Thyroid gland (tissue), 4 donors: ENCODE measurements at regions not wholly inside any gene's neighbourhood (a gene's known extent, or its start where the extent isn't known, plus 50 kb on each side); places are given as distances from the start of the nearest gene placed in this dataset.

ENCODE experiments used
- DNase-seq, 2 donors: peaks; one replicate each; pipeline ENCODE4 v3.0.0-alpha.2; 2019
- H3K27ac ChIP-seq, 3 donors: fragments of 200-600 bp; sonication (generic); 1 replicate in 2 of 3; 2 replicates in 1 of 3; pipeline ENCODE4 v1.5.1; 2016 to 2019; ENCODE audit warnings: mild to moderate bottlenecking in 1 of 3, moderate library complexity in 1 of 3
- H3K27me3 ChIP-seq: fragments of 200-600 bp; sonication (generic); one replicate; pipeline ENCODE4 v1.5.1; 2019
- H3K36me3 ChIP-seq, 2 donors: fragments of 200-600 bp; sonication (generic); one replicate each; pipeline ENCODE4 v1.5.1; 2016 to 2019
- H3K4me1 ChIP-seq, 2 donors: fragments of 200-600 bp; sonication (generic); one replicate each; pipeline ENCODE4 v1.5.1; 2017 to 2019
- H3K4me3 ChIP-seq, 3 donors: fragments of 200-600 bp; sonication (generic); replicated peaks in 1 of 3; 1 replicate in 2 of 3; 2 replicates in 1 of 3; pipeline ENCODE4 v1.5.1; 2016; ENCODE audit warnings: mild to moderate bottlenecking in 1 of 3
- H3K9me3 ChIP-seq: fragments of 200-600 bp; sonication (generic); one replicate; pipeline ENCODE4 v1.5.1; 2017
- CTCF ChIP-seq, 6 experiments: fragments of 200-600 bp in 3 of 6; fragments of 450-650 bp in 3 of 6; sonication (generic) in 3 of 6; IDR thresholded peaks; one replicate each; pipeline ENCODE4 v1.5.1; 2016 to 2019; ENCODE audit warnings: antibody characterized with exemption in 6 of 6, mild to moderate bottlenecking in 2 of 6, inconsistent platforms in 1 of 6, moderate library complexity in 1 of 6
- POLR2A ChIP-seq, 2 donors: fragments of 450-650 bp; IDR thresholded peaks; one replicate each; pipeline ENCODE4 v1.6.1; 2017; ENCODE audit warnings: antibody characterized with exemption in 2 of 2, mild to moderate bottlenecking in 2 of 2, moderate library complexity in 1 of 2
- WGBS, 2 donors: methylation state at CpG; one replicate each; pipeline ENCODE4 v1.1.5; 2017; 5-methylcytosine and 5-hydroxymethylcytosine counted together
- intact Hi-C: fragments of 100-400 bp; cut with DNase I; formaldehyde crosslinking; loops from one replicate; pipeline ENCODE4 v1.15.1; 2023

DNA sequence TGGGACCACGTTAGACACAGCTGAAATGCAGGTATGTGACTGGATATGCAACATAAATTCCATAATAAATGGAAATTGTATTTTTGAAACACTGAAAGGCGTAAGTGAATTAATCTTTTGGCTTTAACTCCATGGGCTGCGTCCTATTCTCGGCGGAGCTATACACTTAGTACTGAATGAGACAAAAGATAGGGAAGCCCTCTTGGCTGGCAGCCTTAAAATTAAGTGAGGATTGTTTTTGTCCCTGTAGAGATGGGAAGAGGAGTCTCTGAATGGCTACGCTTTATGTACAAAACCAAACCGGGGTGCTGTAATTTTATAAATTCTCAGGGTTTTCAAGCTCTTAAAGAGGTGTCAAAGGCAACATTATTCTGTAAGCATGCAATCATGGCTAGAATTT is 429.8 kb downstream of the QKI start:
- H3K27ac ChIP-seq, result no peak overlapping the region
- WGBS, 2 donors, result 87 to 91% methylated on average over 7 of the region's 7 CpGs
- no peak overlapping the region for H3K4me3 ChIP-seq
- no peak for TF ChIP-seq POLR2A (IDR thresholded peaks at IDR 0.05)
- TF ChIP-seq CTCF (IDR thresholded peaks at IDR 0.05), result no peak
- H3K9me3 ChIP-seq, result no peaks in the 10 kb centered on the region
- no peaks in the 10 kb centered on the region for H3K27me3 ChIP-seq
- H3K36me3 ChIP-seq, result no peaks in the 10 kb centered on the region
- intact Hi-C loops, result no loop called here
- no peaks in the 10 kb centered on the region for H3K4me1 ChIP-seq
- DNase-seq, result no peak

GRCh38 chr6:163843218-163843617 is 428.7 kb downstream of the QKI start:
- Histone ChIP-seq H3K4me3 (no peak overlapping the region), H3K27ac (no peak overlapping the region), H3K27me3 (no peaks in the 10 kb centered on the region), H3K36me3 (no peaks in the 10 kb centered on the region), H3K9me3 (no peaks in the 10 kb centered on the region), H3K4me1 (no peaks in the 10 kb centered on the region)
- intact Hi-C loops, result no loop called here
- no peak for TF ChIP-seq CTCF (IDR thresholded peaks at IDR 0.05)
- TF ChIP-seq POLR2A (IDR thresholded peaks at IDR 0.05), result no peak
- no peak for DNase-seq
- WGBS, 2 donors, result 65 to 90% methylated on average over 3 of the region's 3 CpGs

DNA sequence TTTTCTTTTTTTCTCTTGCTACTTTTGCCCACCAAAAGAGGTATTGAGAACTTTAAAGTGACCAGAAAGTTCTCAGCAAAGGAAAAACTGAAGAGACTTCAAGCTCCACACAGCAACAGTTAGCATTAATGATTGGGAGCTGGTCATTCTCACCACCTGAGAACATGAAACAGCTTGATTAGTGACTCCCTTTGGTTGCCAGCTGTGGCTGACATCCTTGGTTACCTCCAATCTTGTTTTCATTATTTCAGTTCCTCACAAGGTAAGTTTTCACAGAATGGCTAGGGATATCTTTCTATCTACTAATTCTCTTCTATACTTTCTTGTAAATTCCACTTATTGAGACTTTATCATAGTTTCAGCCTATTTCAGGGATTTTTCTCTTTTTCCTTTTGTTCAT is 427.9 kb downstream of the QKI start:
- DNase-seq, result no peak
- TF ChIP-seq CTCF (IDR thresholded peaks at IDR 0.05) (no peak), POLR2A (IDR thresholded peaks at IDR 0.05) (no peak)
- Histone ChIP-seq H3K36me3 (no peaks in the 10 kb centered on the region), H3K4me3 (no peak overlapping the region), H3K27me3 (no peaks in the 10 kb centered on the region), H3K4me1 (no peaks in the 10 kb centered on the region), H3K9me3 (no peaks in the 10 kb centered on the region), H3K27ac (no peak overlapping the region)
- intact Hi-C loops, result no loop called here

DNA sequence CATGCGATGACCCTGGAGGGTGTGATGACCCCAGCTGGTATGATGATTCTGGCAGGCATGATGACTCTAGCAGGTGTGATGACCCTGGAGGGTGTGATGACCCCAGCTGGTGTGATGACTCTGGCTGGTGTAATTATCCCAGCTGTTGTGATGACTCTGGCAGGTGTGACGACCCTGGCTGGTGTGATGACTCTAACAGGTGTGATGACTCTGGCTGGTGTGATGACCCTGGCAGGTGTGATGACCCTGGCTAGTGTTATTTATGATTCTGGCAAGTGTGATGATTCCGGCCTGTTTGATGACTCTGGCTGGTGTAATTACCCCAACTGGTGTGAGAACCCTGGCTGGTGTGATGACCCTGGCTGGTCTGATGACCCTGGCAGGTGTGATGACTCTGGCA is 427.2 kb downstream of the QKI start:
- intact Hi-C loops, result no loop called here
- Histone ChIP-seq H3K4me1 (no peaks in the 10 kb centered on the region), H3K27me3 (no peaks in the 10 kb centered on the region), H3K27ac (no peak overlapping the region), H3K4me3 (no peak overlapping the region), H3K9me3 (no peaks in the 10 kb centered on the region), H3K36me3 (no peaks in the 10 kb centered on the region)
- no peak for DNase-seq
- WGBS, 2 donors, result 81 to 89% methylated on average over 2 to 3 of the region's 3 CpGs
- TF ChIP-seq POLR2A (IDR thresholded peaks at IDR 0.05) (no peak), CTCF (IDR thresholded peaks at IDR 0.05) (no peak)

- Histone ChIP-seq H3K9me3 (no peaks in the 10 kb centered on the region), H3K27ac (no peak overlapping the region), H3K4me1 (no peaks in the 10 kb centered on the region), H3K27me3 (no peaks in the 10 kb centered on the region), H3K36me3 (no peaks in the 10 kb centered on the region), H3K4me3 (no peak overlapping the region)
- intact Hi-C loops, result no loop called here
- no peak for DNase-seq
- TF ChIP-seq CTCF (IDR thresholded peaks at IDR 0.05), result no peak
- no peak for TF ChIP-seq POLR2A (IDR thresholded peaks at IDR 0.05)
- WGBS, 2 donors, result 43 to 50% methylated on average over 1 to 2 of the region's 2 CpGs
Observed at GRCh38 chr6:163841326-163841725, 426.8 kb downstream of the QKI start.
